Breast epithelium (tissue), 4 donors: ENCODE measurements at regions not wholly inside any gene's neighbourhood (a gene's known extent, or its start where the extent isn't known, plus 50 kb on each side); places are given as distances from the start of the nearest gene placed in this dataset.

ENCODE experiments used
- DNase-seq, 2 donors: peaks; one replicate each; pipeline ENCODE4 v3.0.0-alpha.2; 2019; ENCODE audit warnings: low spot score in 2 of 2
- H3K27ac ChIP-seq, 2 donors: fragments of 200-600 bp; sonication (generic) in 1 of 2; one replicate each; pipeline ENCODE4 v1.5.1; 2016 to 2019; ENCODE audit warnings: mild to moderate bottlenecking in 1 of 2
- H3K27me3 ChIP-seq, 2 donors: fragments of 200-600 bp; sonication (generic) in 1 of 2; one replicate each; pipeline versions ENCODE4 v1.5.1 to v1.6.0; 2017 to 2019; ENCODE audit warnings: control low read depth in 1 of 2, mild to moderate bottlenecking in 1 of 2
- H3K36me3 ChIP-seq: fragments of 200-600 bp; one replicate; pipeline ENCODE4 v1.5.1; 2019
- H3K4me1 ChIP-seq, 2 donors: fragments of 200-600 bp; sonication (generic); one replicate each; pipeline ENCODE4 v1.5.1; 2016 to 2019; ENCODE audit warnings: control low read depth in 1 of 2
- H3K4me3 ChIP-seq, 3 donors: fragments of 200-600 bp; sonication (generic); 1 replicate in 2 of 3; 2 replicates in 1 of 3; pipeline ENCODE4 v1.5.1; 2016 to 2019; ENCODE audit warnings: mild to moderate bottlenecking in 3 of 3, moderate library complexity in 2 of 3
- H3K9me3 ChIP-seq, 2 donors: fragments of 200-600 bp; sonication (generic) in 1 of 2; one replicate each; pipeline ENCODE4 v1.5.1; 2016 to 2019; ENCODE audit warnings: control low read depth in 1 of 2
- CTCF ChIP-seq, 3 donors: fragments of 450-650 bp; IDR thresholded peaks; one replicate each; pipeline ENCODE4 v1.5.1; 2016 to 2017; ENCODE audit warnings: antibody characterized with exemption in 3 of 3, mild to moderate bottlenecking in 3 of 3, moderate library complexity in 3 of 3
- POLR2A ChIP-seq: fragments of 450-650 bp; IDR thresholded peaks from one replicate; pipeline ENCODE4 v1.6.1; 2016; ENCODE audit warnings: antibody characterized with exemption, mild to moderate bottlenecking, moderate library complexity
- POLR2AphosphoS5 ChIP-seq, 3 donors: sonication (generic); formaldehyde crosslinking; IDR thresholded peaks; one replicate each; pipeline ENCODE4 v1.6.1; 2017; ENCODE audit warnings: antibody characterized with exemption in 3 of 3
- intact Hi-C: fragments of 100-400 bp; cut with DNase I; formaldehyde crosslinking; loops from one replicate; pipeline ENCODE4 v1.15.1; 2023; ENCODE audit warnings: low total_unique reads

- TF ChIP-seq POLR2AphosphoS5 (IDR thresholded peaks at IDR 0.05) (no peak), CTCF (IDR thresholded peaks at IDR 0.05) (no peak), POLR2A (no peak)
- Histone ChIP-seq H3K36me3 (no peaks in the 10 kb centered on the region), H3K27ac (no peak overlapping the region), H3K27me3 (no peaks in the 10 kb centered on the region), H3K4me1 (no peaks in the 10 kb centered on the region), H3K9me3 (no peaks in the 10 kb centered on the region), H3K4me3 (no peak overlapping the region)
- DNase-seq, result no peak
- intact Hi-C loops, result no loop called here
Observed at GRCh38 chr2:57190007-57190406, 856.6 kb upstream of the VRK2 start.

DNA sequence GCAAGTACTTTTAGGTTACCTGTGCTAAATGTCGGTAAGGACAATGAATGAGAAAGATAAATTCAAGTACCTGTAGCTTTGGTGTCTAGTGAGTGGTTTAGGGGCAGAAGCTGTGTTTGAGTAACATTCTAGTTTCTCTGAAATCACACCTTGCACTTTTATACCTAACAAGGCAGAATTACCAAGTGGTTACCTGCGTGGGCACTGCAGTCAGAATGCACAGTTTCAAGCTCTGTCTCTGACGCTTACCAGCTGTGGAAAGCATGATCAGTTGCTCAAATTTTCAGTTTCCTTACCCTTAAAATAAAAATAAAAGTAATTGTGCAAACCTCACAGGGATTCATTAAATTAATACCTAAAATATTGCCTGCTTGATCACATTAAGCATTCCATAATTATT, 846.9 kb upstream of the VRK2 start:
- intact Hi-C loops, result no loop called here
- H3K4me3 ChIP-seq, result no peak overlapping the region
- no peaks in the 10 kb centered on the region for H3K27me3 ChIP-seq
- no peak for DNase-seq
- no peak overlapping the region for H3K27ac ChIP-seq
- H3K36me3 ChIP-seq, result no peaks in the 10 kb centered on the region
- H3K9me3 ChIP-seq, result no peaks in the 10 kb centered on the region
- H3K4me1 ChIP-seq, result no peaks in the 10 kb centered on the region
- TF ChIP-seq POLR2A (no peak), POLR2AphosphoS5 (IDR thresholded peaks at IDR 0.05) (no peak)

GRCh38 chr2:57204364-57204763, 842.2 kb upstream of the VRK2 start:
- TF ChIP-seq CTCF (IDR thresholded peaks at IDR 0.05) (no peak), POLR2A (no peak), POLR2AphosphoS5 (IDR thresholded peaks at IDR 0.05) (no peak)
- Histone ChIP-seq H3K36me3 (no peaks in the 10 kb centered on the region), H3K27ac (no peak overlapping the region), H3K4me1 (no peaks in the 10 kb centered on the region), H3K4me3 (no peak overlapping the region), H3K27me3 (no peaks in the 10 kb centered on the region), H3K9me3 (no peaks in the 10 kb centered on the region)
- no peak for DNase-seq
- intact Hi-C loops, result no loop called here

DNA sequence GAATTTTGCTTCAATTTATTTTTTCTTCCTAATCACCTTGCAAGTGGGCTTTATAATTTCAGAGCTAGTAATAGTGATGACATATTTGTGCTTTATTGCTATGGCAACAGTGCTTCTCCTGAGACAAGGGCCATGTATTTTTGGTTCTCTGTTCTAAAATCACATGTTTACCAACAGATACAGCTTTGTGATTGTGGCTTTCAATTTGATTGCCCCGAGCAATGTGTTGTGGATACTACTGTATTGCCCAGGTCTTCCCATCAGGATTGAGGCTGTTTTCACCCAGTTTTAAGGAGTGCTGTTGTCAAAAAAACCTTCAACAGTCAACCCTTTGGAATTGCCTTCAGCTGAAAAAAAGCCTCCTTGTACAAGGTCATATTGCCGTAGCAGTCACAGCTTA, 841.4 kb upstream of the VRK2 start:
- no peak for DNase-seq
- no peak for TF ChIP-seq POLR2A
- no peak for TF ChIP-seq CTCF (IDR thresholded peaks at IDR 0.05)
- no peak for TF ChIP-seq POLR2AphosphoS5 (IDR thresholded peaks at IDR 0.05)
- H3K4me3 ChIP-seq, result no peak overlapping the region
- H3K4me1 ChIP-seq, result no peaks in the 10 kb centered on the region
- no peaks in the 10 kb centered on the region for H3K27me3 ChIP-seq
- no peaks in the 10 kb centered on the region for H3K36me3 ChIP-seq
- H3K27ac ChIP-seq, result no peak overlapping the region
- intact Hi-C loops, result no loop called here
- H3K9me3 ChIP-seq, result no peaks in the 10 kb centered on the region

- Histone ChIP-seq H3K27me3 (no peaks in the 10 kb centered on the region), H3K9me3 (no peaks in the 10 kb centered on the region), H3K4me1 (no peaks in the 10 kb centered on the region), H3K36me3 (no peaks in the 10 kb centered on the region), H3K4me3 (no peak overlapping the region), H3K27ac (no peak overlapping the region)
- intact Hi-C loops, result no loop called here
- no peak for DNase-seq
- TF ChIP-seq CTCF (IDR thresholded peaks at IDR 0.05), result no peak
- TF ChIP-seq POLR2A, result no peak
- no peak for TF ChIP-seq POLR2AphosphoS5 (IDR thresholded peaks at IDR 0.05)
Observed at GRCh38 chr2:57207191-57207590, 839.4 kb upstream of the VRK2 start.

GRCh38 chr2:57209799-57210198, 836.8 kb upstream of the VRK2 start:
- intact Hi-C loops, result no loop called here
- Histone ChIP-seq H3K4me1 (no peaks in the 10 kb centered on the region), H3K27me3 (no peaks in the 10 kb centered on the region), H3K9me3 (no peaks in the 10 kb centered on the region), H3K4me3 (no peak overlapping the region), H3K36me3 (no peaks in the 10 kb centered on the region), H3K27ac (no peak overlapping the region)
- DNase-seq, result no peak
- TF ChIP-seq POLR2AphosphoS5 (IDR thresholded peaks at IDR 0.05) (no peak), CTCF (IDR thresholded peaks at IDR 0.05) (no peak)
